ENCODE measurements at regions not wholly inside any gene's neighbourhood (a gene's known extent, or its start where the extent isn't known, plus 50 kb on each side); places are given as distances from the start of the nearest gene placed in this dataset.

DNA sequence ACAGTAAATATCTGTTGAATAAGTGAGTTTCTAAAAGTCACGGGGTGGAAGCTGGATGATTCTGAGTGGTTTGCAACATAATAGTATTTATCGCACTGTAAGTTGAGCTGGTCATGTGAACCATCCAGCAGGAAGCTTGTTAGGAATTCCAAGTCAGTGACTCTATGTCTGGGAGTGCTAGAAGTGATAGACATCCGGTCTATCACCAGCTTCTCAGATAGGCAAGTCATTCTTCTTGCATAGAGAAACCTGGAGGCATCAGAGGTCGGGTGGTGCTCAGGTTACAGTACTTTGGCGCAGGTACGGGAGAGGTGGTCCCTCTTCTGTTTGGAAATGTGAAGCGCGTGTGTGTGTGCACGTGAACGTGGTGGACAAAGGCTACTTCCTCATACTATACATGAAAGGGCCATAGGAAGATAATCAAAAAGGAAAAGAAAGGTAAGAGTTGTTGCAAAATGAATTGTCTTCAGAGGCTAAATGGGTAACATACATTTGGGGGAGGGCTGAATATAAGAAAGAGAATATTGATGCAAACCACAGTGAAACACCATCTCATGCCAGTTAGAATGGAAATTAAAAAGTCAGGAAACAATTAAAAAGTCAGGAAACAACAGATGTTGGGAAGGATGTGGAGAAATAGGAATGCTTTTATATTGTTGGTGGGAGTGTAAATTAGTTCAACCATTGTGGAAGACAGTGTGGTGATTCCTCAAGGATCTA, 299.3 kb upstream of the ZFP64 start:
- WGBS (ENCODE audit: insufficient coverage, insufficient replicate concordance, low lambda C conversion rate, missing lambda C conversion rate) = 47% methylated on average over 10 of the region's 10 CpGs
- H3K4me2 ChIP-seq (ENCODE audit: control insufficient read depth, insufficient read depth) = no peak overlapping the region

More for the DNA sequence above, 299.3 kb upstream of the ZFP64 start:
- ATAC-seq (no peak), FAIRE-seq (no peak), DNase-seq (ENCODE audit: low read depth, low spot score) (no peak)
- H3K27ac ChIP-seq (ENCODE audit: control insufficient read depth, insufficient read depth) = no peak overlapping the region
- no peaks in the 10 kb centered on the region for H3K9me3 ChIP-seq (replicated peaks; ENCODE audit: control insufficient read depth, insufficient read depth, low read length)
- POLR2A ChIA-PET = no interaction called here
- H3K4me1 ChIP-seq (ENCODE audit: control insufficient read depth, insufficient read depth, low read length) = no peaks in the 10 kb centered on the region
- in situ Hi-C loops (cut with MboI) (no loop called here), intact Hi-C loops (cut with micrococcal nuclease; ENCODE audit: unreplicated experiment) (no loop called here)
- no peaks in the 10 kb centered on the region for H3K36me3 ChIP-seq (ENCODE audit: control insufficient read depth in 2 of 2, insufficient read depth in 2 of 2, low read length in 1 of 2)
- TF ChIP-seq CREM (IDR thresholded peaks at IDR 0.05; ENCODE audit: low read depth) (no peak), RELB (IDR thresholded peaks at IDR 0.05; ENCODE audit: low read depth) (no peak), REST (IDR thresholded peaks at IDR 0.05; ENCODE audit: low read depth, low read length) (no peak), EP300 (IDR thresholded peaks at IDR 0.05; ENCODE audit: borderline replicate concordance in 1 of 2, control insufficient read depth in 1 of 2, low read depth in 2 of 2, low read length in 2 of 2) (no peak), TARDBP (IDR thresholded peaks at IDR 0.05; ENCODE audit: borderline replicate concordance) (no peak)
- TF ChIP-seq, protein P1, sequence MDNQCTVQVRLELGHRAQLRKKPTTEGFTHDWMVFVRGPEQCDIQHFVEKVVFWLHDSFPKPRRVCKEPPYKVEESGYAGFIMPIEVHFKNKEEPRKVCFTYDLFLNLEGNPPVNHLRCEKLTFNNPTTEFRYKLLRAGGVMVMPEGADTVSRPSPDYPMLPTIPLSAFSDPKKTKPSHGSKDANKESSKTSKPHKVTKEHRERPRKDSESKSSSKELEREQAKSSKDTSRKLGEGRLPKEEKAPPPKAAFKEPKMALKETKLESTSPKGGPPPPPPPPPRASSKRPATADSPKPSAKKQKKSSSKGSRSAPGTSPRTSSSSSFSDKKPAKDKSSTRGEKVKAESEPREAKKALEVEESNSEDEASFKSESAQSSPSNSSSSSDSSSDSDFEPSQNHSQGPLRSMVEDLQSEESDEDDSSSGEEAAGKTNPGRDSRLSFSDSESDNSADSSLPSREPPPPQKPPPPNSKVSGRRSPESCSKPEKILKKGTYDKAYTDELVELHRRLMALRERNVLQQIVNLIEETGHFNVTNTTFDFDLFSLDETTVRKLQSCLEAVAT (IDR thresholded peaks at IDR 0.05) = no peak
- TF ChIP-seq, protein P2, sequence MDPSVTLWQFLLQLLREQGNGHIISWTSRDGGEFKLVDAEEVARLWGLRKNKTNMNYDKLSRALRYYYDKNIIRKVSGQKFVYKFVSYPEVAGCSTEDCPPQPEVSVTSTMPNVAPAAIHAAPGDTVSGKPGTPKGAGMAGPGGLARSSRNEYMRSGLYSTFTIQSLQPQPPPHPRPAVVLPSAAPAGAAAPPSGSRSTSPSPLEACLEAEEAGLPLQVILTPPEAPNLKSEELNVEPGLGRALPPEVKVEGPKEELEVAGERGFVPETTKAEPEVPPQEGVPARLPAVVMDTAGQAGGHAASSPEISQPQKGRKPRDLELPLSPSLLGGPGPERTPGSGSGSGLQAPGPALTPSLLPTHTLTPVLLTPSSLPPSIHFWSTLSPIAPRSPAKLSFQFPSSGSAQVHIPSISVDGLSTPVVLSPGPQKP (IDR thresholded peaks at IDR 0.05; ENCODE audit: low read depth, low read length) = no peak
- TF ChIP-seq, protein P3, sequence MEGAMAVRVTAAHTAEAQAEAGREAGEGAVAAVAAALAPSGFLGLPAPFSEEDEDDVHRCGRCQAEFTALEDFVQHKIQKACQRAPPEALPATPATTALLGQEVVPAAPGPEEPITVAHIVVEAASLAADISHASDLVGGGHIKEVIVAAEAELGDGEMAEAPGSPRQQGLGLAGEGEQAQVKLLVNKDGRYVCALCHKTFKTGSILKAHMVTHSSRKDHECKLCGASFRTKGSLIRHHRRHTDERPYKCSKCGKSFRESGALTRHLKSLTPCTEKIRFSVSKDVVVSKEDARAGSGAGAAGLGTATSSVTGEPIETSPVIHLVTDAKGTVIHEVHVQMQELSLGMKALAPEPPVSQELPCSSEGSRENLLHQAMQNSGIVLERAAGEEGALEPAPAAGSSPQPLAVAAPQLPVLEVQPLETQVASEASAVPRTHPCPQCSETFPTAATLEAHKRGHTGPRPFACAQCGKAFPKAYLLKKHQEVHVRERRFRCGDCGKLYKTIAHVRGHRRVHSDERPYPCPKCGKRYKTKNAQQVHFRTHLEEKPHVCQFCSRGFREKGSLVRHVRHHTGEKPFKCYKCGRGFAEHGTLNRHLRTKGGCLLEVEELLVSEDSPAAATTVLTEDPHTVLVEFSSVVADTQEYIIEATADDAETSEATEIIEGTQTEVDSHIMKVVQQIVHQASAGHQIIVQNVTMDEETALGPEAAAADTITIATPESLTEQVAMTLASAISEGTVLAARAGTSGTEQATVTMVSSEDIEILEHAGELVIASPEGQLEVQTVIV (IDR thresholded peaks at IDR 0.05; ENCODE audit: borderline replicate concordance, partially characterized antibody) = no peak
- H3K4me3 ChIP-seq = no peak overlapping the region
- H4K20me1 ChIP-seq (ENCODE audit: control insufficient read depth, insufficient read depth) = no peaks in the 10 kb centered on the region
- SMC1A ChIA-PET (ENCODE audit: uncharacterized antibody, unreplicated experiment) = no interaction called here
- H3K27me3 ChIP-seq (replicated peaks in 1 of 2; ENCODE audit: control insufficient read depth in 2 of 2, insufficient read depth in 2 of 2, low read length in 1 of 2) = no peaks in the 10 kb centered on the region
- BruUV-seq (replicated peaks) = no TSS peak
- no peaks in the 10 kb centered on the region for H3K79me2 ChIP-seq (ENCODE audit: control insufficient read depth, insufficient read depth, low read length)
- H2AFZ ChIP-seq (ENCODE audit: control insufficient read depth, low read depth, low read length) = no peak overlapping the region
- no peak overlapping the region for H3K9ac ChIP-seq (ENCODE audit: control insufficient read depth, insufficient read depth, low read length)
- CTCF ChIA-PET = no interaction called here
- RAD21 ChIA-PET (ENCODE audit: unreplicated experiment) = no interaction called here

Data from GM12878 (cell line).